ENCODE measurements at regions not wholly inside any gene's neighbourhood (a gene's known extent, or its start where the extent isn't known, plus 50 kb on each side); places are given as distances from the start of the nearest gene placed in this dataset.

- no peak for TF ChIP-seq POLR2AphosphoS5 (IDR thresholded peaks at IDR 0.05; ENCODE audit: low read depth, low read length)
- peak; percentile 81 for TF ChIP-seq CTCF (IDR thresholded peaks at IDR 0.05)
- TF ChIP-seq REST (IDR thresholded peaks at IDR 0.05; ENCODE audit: insufficient read depth in 1 of 2, low read depth in 2 of 2, low read length in 1 of 2): no peak
- TF ChIP-seq TCF7L2 (IDR thresholded peaks at IDR 0.05; ENCODE audit: low read depth, low read length): peak; percentile 38; the same call in 1 of the 2 replicates
- TF ChIP-seq SIN3A (IDR thresholded peaks at IDR 0.05; ENCODE audit: borderline replicate concordance, insufficient read depth, low read depth, low read length): no peak
Measured at GRCh38 chr19:29467824-29468401, 57.9 kb upstream of the VSTM2B start.
